Muscle layer of duodenum (tissue), 2 donors: ENCODE measurements at regions not wholly inside any gene's neighbourhood (a gene's known extent, or its start where the extent isn't known, plus 50 kb on each side); places are given as distances from the start of the nearest gene placed in this dataset.
"Not testable (repeated sequence)": the region's sequence is repeated elsewhere in the genome, so short reads cannot be mapped to it uniquely, and the experiment has no call there.

Source experiments
- H3K27ac ChIP-seq: one replicate; pipeline ENCODE4 v1.7.0; 2013; ENCODE audit warnings: mild to moderate bottlenecking, low read length
- H3K27me3 ChIP-seq: one replicate; pipeline ENCODE4 v1.7.0; 2013; ENCODE audit warnings: low read depth, mild to moderate bottlenecking, control low read depth, low read length
- H3K36me3 ChIP-seq, 2 donors: one replicate each; pipeline ENCODE4 v1.7.0; 2013; ENCODE audit warnings: low read length in 2 of 2, control low read depth in 1 of 2, mild to moderate bottlenecking in 1 of 2; ENCODE audit not compliant: insufficient read depth in 2 of 2, control insufficient read depth in 1 of 2
- H3K4me1 ChIP-seq, 2 donors: one replicate each; pipeline ENCODE4 v1.7.0; 2013; ENCODE audit warnings: low read length in 2 of 2, mild to moderate bottlenecking in 2 of 2, control low read depth in 1 of 2, moderate library complexity in 1 of 2; ENCODE audit not compliant: insufficient read depth in 2 of 2, control insufficient read depth in 1 of 2
- H3K4me3 ChIP-seq, 2 donors: one replicate each; pipeline ENCODE4 v1.7.0; 2013; ENCODE audit warnings: low read length in 2 of 2, low read depth in 1 of 2, mild to moderate bottlenecking in 1 of 2
- H3K9me3 ChIP-seq, 2 donors: one replicate each; pipeline ENCODE4 v1.7.0; 2013; ENCODE audit warnings: low read length in 2 of 2, control low read depth in 1 of 2, mild to moderate bottlenecking in 1 of 2; ENCODE audit not compliant: control insufficient read depth in 1 of 2
- donor health status: healthy.

GRCh38 chr12:75622492-75622891 lies 111.1 kb upstream of the KRR1 start:
- no peaks in the 10 kb centered on the region for H3K36me3 ChIP-seq
- H3K4me3 ChIP-seq = no peak overlapping the region
- H3K4me1 ChIP-seq = no peaks in the 10 kb centered on the region
- H3K27me3 ChIP-seq = no peaks in the 10 kb centered on the region
- H3K9me3 ChIP-seq = no peaks in the 10 kb centered on the region
- H3K27ac ChIP-seq = no peak overlapping the region

GRCh38 chr12:75614396-75614795 lies 103.0 kb upstream of the KRR1 start:
- H3K4me1 ChIP-seq, H3K9me3 ChIP-seq, H3K36me3 ChIP-seq, H3K27me3 ChIP-seq, H3K27ac ChIP-seq, H3K4me3 ChIP-seq: not testable (repeated sequence)

- H3K4me3 ChIP-seq = no peak overlapping the region
- H3K9me3 ChIP-seq = no peaks in the 10 kb centered on the region
- no peaks in the 10 kb centered on the region for H3K36me3 ChIP-seq
- no peaks in the 10 kb centered on the region for H3K27me3 ChIP-seq
- no peaks in the 10 kb centered on the region for H3K4me1 ChIP-seq
- no peak overlapping the region for H3K27ac ChIP-seq
Measured at GRCh38 chr12:75613981-75614380, 102.6 kb upstream of the KRR1 start.

- no peak overlapping the region for H3K27ac ChIP-seq
- no peaks in the 10 kb centered on the region for H3K9me3 ChIP-seq
- H3K36me3 ChIP-seq = no peaks in the 10 kb centered on the region
- no peaks in the 10 kb centered on the region for H3K27me3 ChIP-seq
- H3K4me1 ChIP-seq = no peaks in the 10 kb centered on the region
- no peak overlapping the region for H3K4me3 ChIP-seq
Measured at GRCh38 chr12:75611041-75611440, 99.6 kb upstream of the KRR1 start.

- Histone ChIP-seq H3K36me3 (no peaks in the 10 kb centered on the region), H3K9me3 (no peaks in the 10 kb centered on the region), H3K27me3 (no peaks in the 10 kb centered on the region), H3K4me3 (no peak overlapping the region), H3K27ac (no peak overlapping the region), H3K4me1 (no peaks in the 10 kb centered on the region)
Measured at GRCh38 chr12:75606956-75607355, 95.5 kb upstream of the KRR1 start.

GRCh38 chr12:75606151-75606550 lies 94.7 kb upstream of the KRR1 start:
- Histone ChIP-seq H3K4me3 (no peak overlapping the region), H3K9me3 (no peaks in the 10 kb centered on the region), H3K27ac (no peak overlapping the region), H3K4me1 (no peaks in the 10 kb centered on the region), H3K36me3 (no peaks in the 10 kb centered on the region), H3K27me3 (no peaks in the 10 kb centered on the region)

GRCh38 chr12:75603475-75603874 lies 92.1 kb upstream of the KRR1 start:
- H3K9me3 ChIP-seq = no peaks in the 10 kb centered on the region
- no peak overlapping the region for H3K4me3 ChIP-seq
- no peak overlapping the region for H3K27ac ChIP-seq
- no peaks in the 10 kb centered on the region for H3K36me3 ChIP-seq
- no peaks in the 10 kb centered on the region for H3K4me1 ChIP-seq
- H3K27me3 ChIP-seq = no peaks in the 10 kb centered on the region

GRCh38 chr12:75602106-75602505 lies 90.7 kb upstream of the KRR1 start:
- H3K27me3 ChIP-seq = no peaks in the 10 kb centered on the region
- no peaks in the 10 kb centered on the region for H3K9me3 ChIP-seq
- no peaks in the 10 kb centered on the region for H3K4me1 ChIP-seq
- no peak overlapping the region for H3K4me3 ChIP-seq
- H3K36me3 ChIP-seq = no peaks in the 10 kb centered on the region
- no peak overlapping the region for H3K27ac ChIP-seq

GRCh38 chr12:75600146-75600545 lies 88.7 kb upstream of the KRR1 start:
- H3K4me3 ChIP-seq = no peak overlapping the region
- no peaks in the 10 kb centered on the region for H3K27me3 ChIP-seq
- H3K4me1 ChIP-seq = no peaks in the 10 kb centered on the region
- H3K9me3 ChIP-seq = no peaks in the 10 kb centered on the region
- H3K36me3 ChIP-seq = no peaks in the 10 kb centered on the region
- H3K27ac ChIP-seq = no peak overlapping the region

GRCh38 chr12:75599061-75599460 lies 87.7 kb upstream of the KRR1 start:
- Histone ChIP-seq H3K4me1 (no peaks in the 10 kb centered on the region), H3K4me3 (no peak overlapping the region), H3K9me3 (peaks cover 0 to 3% of the 10 kb centered on the region in 2 donors), H3K27me3 (no peaks in the 10 kb centered on the region), H3K36me3 (no peaks in the 10 kb centered on the region), H3K27ac (no peak overlapping the region)

GRCh38 chr12:75596406-75596805 lies 85.0 kb upstream of the KRR1 start:
- peaks cover 0 to 3% of the 10 kb centered on the region in 2 donors for H3K9me3 ChIP-seq
- H3K27me3 ChIP-seq = no peaks in the 10 kb centered on the region
- no peaks in the 10 kb centered on the region for H3K36me3 ChIP-seq
- no peaks in the 10 kb centered on the region for H3K4me1 ChIP-seq
- H3K4me3 ChIP-seq = no peak overlapping the region
- no peak overlapping the region for H3K27ac ChIP-seq

- no peaks in the 10 kb centered on the region for H3K27me3 ChIP-seq
- no peak overlapping the region for H3K4me3 ChIP-seq
- H3K4me1 ChIP-seq = no peaks in the 10 kb centered on the region
- H3K9me3 ChIP-seq = peaks cover 0 to 3% of the 10 kb centered on the region in 2 donors
- no peak overlapping the region for H3K27ac ChIP-seq
- no peaks in the 10 kb centered on the region for H3K36me3 ChIP-seq
Measured at GRCh38 chr12:75592638-75593335, 81.4 kb upstream of the KRR1 start.
